ENCODE measurements at regions not wholly inside any gene's neighbourhood (a gene's known extent, or its start where the extent isn't known, plus 50 kb on each side); places are given as distances from the start of the nearest gene placed in this dataset.

- Histone ChIP-seq H3K9ac (ENCODE audit: insufficient read length, low read depth) (no peak overlapping the region), H3K27me3 (ENCODE audit: insufficient read depth, insufficient read length) (no peaks in the 10 kb centered on the region), H3K9me3 (ENCODE audit: insufficient read depth, low read length) (no peaks in the 10 kb centered on the region), H3K36me3 (ENCODE audit: insufficient read depth, insufficient read length, low read length) (no peaks in the 10 kb centered on the region), H3K4me3 (ENCODE audit: insufficient read length, low read depth) (no peak overlapping the region), H3K4me1 (ENCODE audit: insufficient read depth, insufficient read length) (no peaks in the 10 kb centered on the region)
- DNase-seq (ENCODE audit: low read depth, low spot score) = no peak
- no peak for TF ChIP-seq SUZ12 (IDR thresholded peaks at IDR 0.05; ENCODE audit: extremely low read depth, insufficient read depth, insufficient read length)
- TF ChIP-seq YY1 (IDR thresholded peaks at IDR 0.05; ENCODE audit: insufficient read depth, insufficient read length) = no peak
- TF ChIP-seq ZNF274 (IDR thresholded peaks at IDR 0.05; ENCODE audit: low read depth, low read length) = no peak
Measured at GRCh38 chr3:157810924-157811718, 295.1 kb downstream of the SHOX2 start.

GRCh38 chr3:157807280-157807679 is 298.9 kb downstream of the SHOX2 start:
- no peaks in the 10 kb centered on the region for H3K4me1 ChIP-seq (ENCODE audit: insufficient read depth, insufficient read length)
- H3K9ac ChIP-seq (ENCODE audit: insufficient read length, low read depth) = no peak overlapping the region
- TF ChIP-seq YY1 (IDR thresholded peaks at IDR 0.05; ENCODE audit: insufficient read depth, insufficient read length) (no peak), SUZ12 (IDR thresholded peaks at IDR 0.05; ENCODE audit: extremely low read depth, insufficient read depth, insufficient read length) (no peak), ZNF274 (IDR thresholded peaks at IDR 0.05; ENCODE audit: low read depth, low read length) (no peak)
- H3K36me3 ChIP-seq (ENCODE audit: insufficient read depth, insufficient read length, low read length) = no peaks in the 10 kb centered on the region
- no peak overlapping the region for H3K4me3 ChIP-seq (ENCODE audit: insufficient read length, low read depth)
- DNase-seq (ENCODE audit: low read depth, low spot score) = no peak
- H3K9me3 ChIP-seq (ENCODE audit: insufficient read depth, low read length) = no peaks in the 10 kb centered on the region
- H3K27me3 ChIP-seq (ENCODE audit: insufficient read depth, insufficient read length) = no peaks in the 10 kb centered on the region

DNA sequence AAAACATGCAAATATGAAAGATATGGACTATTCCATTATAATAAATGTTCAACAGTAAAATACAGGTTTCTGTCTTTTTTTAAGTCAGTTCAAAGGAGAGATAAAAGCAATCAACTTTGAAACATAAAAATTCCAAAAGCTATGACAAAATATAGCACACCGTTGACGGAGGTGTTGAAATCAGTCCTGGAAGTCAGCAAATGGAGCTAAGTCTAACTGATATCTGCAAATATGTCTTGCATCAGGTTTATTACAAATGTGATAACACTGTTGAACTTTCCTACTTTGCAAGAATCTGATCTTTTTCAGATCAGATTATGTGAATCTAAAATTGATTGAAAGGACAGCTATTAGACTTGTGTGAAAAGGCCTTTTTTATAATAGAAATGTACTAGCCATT is 300.7 kb downstream of the SHOX2 start:
- Histone ChIP-seq H3K27me3 (ENCODE audit: insufficient read depth, insufficient read length) (no peaks in the 10 kb centered on the region), H3K9ac (ENCODE audit: insufficient read length, low read depth) (no peak overlapping the region), H3K4me3 (ENCODE audit: insufficient read length, low read depth) (no peak overlapping the region), H3K4me1 (ENCODE audit: insufficient read depth, insufficient read length) (no peaks in the 10 kb centered on the region), H3K9me3 (ENCODE audit: insufficient read depth, low read length) (no peaks in the 10 kb centered on the region), H3K36me3 (ENCODE audit: insufficient read depth, insufficient read length, low read length) (no peaks in the 10 kb centered on the region)
- TF ChIP-seq YY1 (IDR thresholded peaks at IDR 0.05; ENCODE audit: insufficient read depth, insufficient read length) = no peak
- no peak for TF ChIP-seq ZNF274 (IDR thresholded peaks at IDR 0.05; ENCODE audit: low read depth, low read length)
- no peak for TF ChIP-seq SUZ12 (IDR thresholded peaks at IDR 0.05; ENCODE audit: extremely low read depth, insufficient read depth, insufficient read length)
- DNase-seq (ENCODE audit: low read depth, low spot score) = no peak

GRCh38 chr3:157794771-157795170 is 291.6 kb upstream of the VEPH1 start:
- Histone ChIP-seq H3K9me3 (ENCODE audit: insufficient read depth, low read length) (no peaks in the 10 kb centered on the region), H3K9ac (ENCODE audit: insufficient read length, low read depth) (no peak overlapping the region), H3K36me3 (ENCODE audit: insufficient read depth, insufficient read length, low read length) (no peaks in the 10 kb centered on the region), H3K4me1 (ENCODE audit: insufficient read depth, insufficient read length) (no peaks in the 10 kb centered on the region), H3K4me3 (ENCODE audit: insufficient read length, low read depth) (no peak overlapping the region), H3K27me3 (ENCODE audit: insufficient read depth, insufficient read length) (no peaks in the 10 kb centered on the region)
- DNase-seq (ENCODE audit: low read depth, low spot score) = no peak
- TF ChIP-seq SUZ12 (IDR thresholded peaks at IDR 0.05; ENCODE audit: extremely low read depth, insufficient read depth, insufficient read length) (no peak), ZNF274 (IDR thresholded peaks at IDR 0.05; ENCODE audit: low read depth, low read length) (no peak), YY1 (IDR thresholded peaks at IDR 0.05; ENCODE audit: insufficient read depth, insufficient read length) (no peak)

GRCh38 chr3:157793745-157794144 is 290.5 kb upstream of the VEPH1 start:
- H3K4me1 ChIP-seq (ENCODE audit: insufficient read depth, insufficient read length) = no peaks in the 10 kb centered on the region
- H3K9me3 ChIP-seq (ENCODE audit: insufficient read depth, low read length) = no peaks in the 10 kb centered on the region
- no peaks in the 10 kb centered on the region for H3K36me3 ChIP-seq (ENCODE audit: insufficient read depth, insufficient read length, low read length)
- no peaks in the 10 kb centered on the region for H3K27me3 ChIP-seq (ENCODE audit: insufficient read depth, insufficient read length)
- H3K4me3 ChIP-seq (ENCODE audit: insufficient read length, low read depth) = no peak overlapping the region
- H3K9ac ChIP-seq (ENCODE audit: insufficient read length, low read depth) = no peak overlapping the region
- DNase-seq (ENCODE audit: low read depth, low spot score) = no peak
- no peak for TF ChIP-seq SUZ12 (IDR thresholded peaks at IDR 0.05; ENCODE audit: extremely low read depth, insufficient read depth, insufficient read length)
- no peak for TF ChIP-seq YY1 (IDR thresholded peaks at IDR 0.05; ENCODE audit: insufficient read depth, insufficient read length)
- TF ChIP-seq ZNF274 (IDR thresholded peaks at IDR 0.05; ENCODE audit: low read depth, low read length) = no peak

DNA sequence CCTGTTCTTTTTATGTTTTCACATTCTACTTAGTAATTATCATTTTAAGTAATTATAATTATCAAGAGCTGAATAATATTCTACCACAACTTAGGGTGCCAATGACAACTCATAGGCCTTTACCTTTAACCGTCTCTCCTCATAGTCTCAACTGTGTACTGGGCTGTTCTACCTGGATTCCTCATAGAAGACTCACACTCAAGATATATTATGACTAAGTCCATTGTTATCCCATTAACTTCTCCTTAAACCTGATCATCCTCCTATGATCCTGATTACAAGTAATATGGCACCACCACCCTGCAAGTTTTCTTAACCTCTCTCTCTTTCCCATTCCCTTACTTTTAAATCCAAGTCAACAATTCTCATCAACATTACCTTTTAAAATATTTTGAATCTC is 285.9 kb upstream of the VEPH1 start:
- Histone ChIP-seq H3K9me3 (ENCODE audit: insufficient read depth, low read length) (no peaks in the 10 kb centered on the region), H3K36me3 (ENCODE audit: insufficient read depth, insufficient read length, low read length) (no peaks in the 10 kb centered on the region), H3K27me3 (ENCODE audit: insufficient read depth, insufficient read length) (no peaks in the 10 kb centered on the region), H3K4me3 (ENCODE audit: insufficient read length, low read depth) (no peak overlapping the region), H3K9ac (ENCODE audit: insufficient read length, low read depth) (no peak overlapping the region), H3K4me1 (ENCODE audit: insufficient read depth, insufficient read length) (no peaks in the 10 kb centered on the region)
- TF ChIP-seq ZNF274 (IDR thresholded peaks at IDR 0.05; ENCODE audit: low read depth, low read length) (no peak), YY1 (IDR thresholded peaks at IDR 0.05; ENCODE audit: insufficient read depth, insufficient read length) (no peak), SUZ12 (IDR thresholded peaks at IDR 0.05; ENCODE audit: extremely low read depth, insufficient read depth, insufficient read length) (no peak)
- DNase-seq (ENCODE audit: low read depth, low spot score) = no peak

DNA sequence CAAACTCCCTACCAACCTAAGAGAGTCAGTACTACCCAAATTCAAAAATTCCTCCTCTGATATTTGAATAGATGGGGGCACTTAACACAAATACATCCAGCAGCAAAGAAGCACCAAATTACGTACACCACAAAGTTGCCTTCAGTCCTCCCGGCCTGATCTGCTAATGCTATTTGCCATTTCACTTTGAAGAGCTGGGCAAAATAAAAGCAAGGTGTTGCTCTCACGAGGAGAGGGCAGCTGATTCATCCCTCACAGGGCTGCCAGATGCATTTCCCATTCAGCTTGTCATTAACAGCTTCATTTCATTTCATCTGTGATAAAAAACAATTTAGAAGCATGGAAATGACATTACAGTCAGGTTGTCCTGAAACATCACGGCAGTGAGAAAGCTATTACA is 283.4 kb upstream of the VEPH1 start:
- TF ChIP-seq YY1 (IDR thresholded peaks at IDR 0.05; ENCODE audit: insufficient read depth, insufficient read length) = no peak
- no peak for TF ChIP-seq SUZ12 (IDR thresholded peaks at IDR 0.05; ENCODE audit: extremely low read depth, insufficient read depth, insufficient read length)
- TF ChIP-seq ZNF274 (IDR thresholded peaks at IDR 0.05; ENCODE audit: low read depth, low read length) = no peak
- DNase-seq (ENCODE audit: low read depth, low spot score) = no peak
- Histone ChIP-seq H3K9me3 (ENCODE audit: insufficient read depth, low read length) (no peaks in the 10 kb centered on the region), H3K9ac (ENCODE audit: insufficient read length, low read depth) (no peak overlapping the region), H3K4me3 (ENCODE audit: insufficient read length, low read depth) (no peak overlapping the region), H3K36me3 (ENCODE audit: insufficient read depth, insufficient read length, low read length) (no peaks in the 10 kb centered on the region), H3K4me1 (ENCODE audit: insufficient read depth, insufficient read length) (no peaks in the 10 kb centered on the region), H3K27me3 (ENCODE audit: insufficient read depth, insufficient read length) (no peaks in the 10 kb centered on the region)

All from NT2/D1 (cell line).